SHP77 (cell line): ENCODE measurements at regions not wholly inside any gene's neighbourhood (a gene's known extent, or its start where the extent isn't known, plus 50 kb on each side); places are given as distances from the start of the nearest gene placed in this dataset.
"Not testable (repeated sequence)": the region's sequence is repeated elsewhere in the genome, so short reads cannot be mapped to it uniquely, and the experiment has no call there.

Source experiments
- DNase-seq, 2 experiments: peaks; one replicate each; lab custom pipeline; 2025; lab: John Stamatoyannopoulos, UW

GRCh38 chr6:135655055-135655454 lies 157.5 kb upstream of the AHI1 start:
- no peak for DNase-seq

- peak in 1 of 2 experiments; percentile 9 for DNase-seq
Observed at GRCh38 chr6:135657207-135657606, 159.7 kb upstream of the AHI1 start.

GRCh38 chr6:135658481-135658880 lies 160.9 kb upstream of the AHI1 start:
- DNase-seq = no peak

GRCh38 chr6:135658916-135659315 lies 161.4 kb upstream of the AHI1 start:
- no peak for DNase-seq

GRCh38 chr6:135664527-135664926 lies 167.0 kb upstream of the AHI1 start:
- no peak for DNase-seq

GRCh38 chr6:135665935-135666334 lies 168.4 kb upstream of the AHI1 start:
- no peak for DNase-seq

- peak; percentile 52 to 69 for DNase-seq
Observed at GRCh38 chr6:135667691-135668455, 170.3 kb upstream of the AHI1 start.

GRCh38 chr6:135672256-135672655 lies 174.7 kb upstream of the AHI1 start:
- DNase-seq = no peak

- DNase-seq = no peak
Observed at GRCh38 chr6:135673501-135674309, 176.2 kb upstream of the AHI1 start.

GRCh38 chr6:135675026-135675425 lies 176.5 kb upstream of the PDE7B start:
- no peak for DNase-seq

- peak; percentile 36 to 49 for DNase-seq
Observed at GRCh38 chr6:135675862-135676261, 175.6 kb upstream of the PDE7B start.

GRCh38 chr6:135680964-135681913 lies 170.3 kb upstream of the PDE7B start:
- peak; percentile 75 to 82 for DNase-seq

GRCh38 chr6:135686784-135687301 lies 164.7 kb upstream of the PDE7B start:
- no peak for DNase-seq

- DNase-seq = not testable (repeated sequence)
Observed at GRCh38 chr6:135688476-135688875, 163.0 kb upstream of the PDE7B start.

GRCh38 chr6:135692426-135692825 lies 159.1 kb upstream of the PDE7B start:
- no peak for DNase-seq

GRCh38 chr6:135693811-135694370 lies 157.6 kb upstream of the PDE7B start:
- no peak for DNase-seq

- DNase-seq = no peak
Observed at GRCh38 chr6:135699705-135700104, 151.8 kb upstream of the PDE7B start.

- no peak for DNase-seq
Observed at GRCh38 chr6:135701426-135701825, 150.1 kb upstream of the PDE7B start.

- no peak for DNase-seq
Observed at GRCh38 chr6:135703007-135703406, 148.5 kb upstream of the PDE7B start.

GRCh38 chr6:135703621-135704020 lies 147.9 kb upstream of the PDE7B start:
- no peak for DNase-seq

- DNase-seq = no peak
Observed at GRCh38 chr6:135707426-135707825, 144.1 kb upstream of the PDE7B start.

GRCh38 chr6:135710042-135710441 lies 141.5 kb upstream of the PDE7B start:
- no peak for DNase-seq
